HCT116 (cell line): ENCODE measurements at regions not wholly inside any gene's neighbourhood (a gene's known extent, or its start where the extent isn't known, plus 50 kb on each side); places are given as distances from the start of the nearest gene placed in this dataset.

ENCODE experiments used
- ATAC-seq: fragments of 200-7000 bp; cut with Tn5 transposase; 2 replicates; pipeline ENCODE4 v1.9.1; 2020; ENCODE audit warnings: mild to moderate bottlenecking, moderate library complexity
- BruUV-seq: library from RNA; stranded (reverse); fragments of 400-500 nt; replicated peaks from 2 replicates; lab custom pipeline; 2021; lab: Mats Ljungman, UMichigan
- CTCF ChIA-PET: fragments of 300-600 bp; sonication (Branson Sonifier 250); formaldehyde crosslinking; loops from one replicate; lab custom pipeline; 2021; ENCODE audit warnings: antibody characterized with exemption; lab: Charles Lee
- POLR2A ChIA-PET: fragments of 300-600, 350-600 bp; sonication (Branson Sonifier 250); formaldehyde crosslinking; loops from one replicate; lab custom pipeline; 2021; ENCODE audit warnings: antibody characterized with exemption; lab: Charles Lee
- RAD21 ChIA-PET, 2 experiments: fragments of 300-600 bp; sonication (Branson Sonifier 250); formaldehyde crosslinking; loops; one replicate each; lab custom pipeline; 2023; ENCODE audit warnings: low total read pairs in 2 of 2; ENCODE audit not compliant: uncharacterized antibody in 2 of 2, unreplicated experiment in 2 of 2, low non-redundant PET in 1 of 2; lab: Charles Lee
- DNase-seq: peaks from one replicate; pipeline ENCODE4 v3.0.0-alpha.2; 2010; ENCODE audit warnings: low read depth, low spot score
- H2AFZ ChIP-seq: fragments of 200-600 bp; shearing (Covaris generic), sonication (generic); 2 replicates; pipeline ENCODE4 v1.6.1; 2017; ENCODE audit warnings: low read depth, mixed run types, mixed read lengths, antibody characterized with exemption, low read length; ENCODE audit not compliant: poor library complexity, severe bottlenecking
- H3K27ac ChIP-seq: 2 replicates; pipeline ENCODE4 v1.5.1; 2012; ENCODE audit warnings: low read depth, low read length
- H3K27me3 ChIP-seq: fragments of 200-600 bp; sonication (generic); 2 replicates; pipeline ENCODE4 v1.6.1; 2016; ENCODE audit warnings: mixed run types, low read length, mixed read lengths; ENCODE audit not compliant: insufficient read depth
- H3K36me3 ChIP-seq, 2 experiments: fragments of 200-500 bp in 1 of 2; fragments of 200-600 bp in 1 of 2; sonication (Bioruptor generic) in 1 of 2; sonication (generic) in 1 of 2; 2 replicates each; pipeline versions ENCODE4 v1.5.1 to v1.6.1; 2014 to 2016; ENCODE audit warnings: low read length in 2 of 2, inconsistent platforms in 1 of 2, mixed read lengths in 1 of 2, mixed run types in 1 of 2; ENCODE audit not compliant: insufficient read depth in 2 of 2, control insufficient read depth in 1 of 2
- H3K4me1 ChIP-seq, 2 experiments: fragments of 200-600 bp in 1 of 2; sonication (generic) in 1 of 2; 2 replicates each; pipeline versions ENCODE4 v1.5.1 to v1.6.1; 2012 to 2017; ENCODE audit warnings: low read length in 2 of 2, inconsistent platforms in 1 of 2, mild to moderate bottlenecking in 1 of 2, mixed read lengths in 1 of 2, mixed run types in 1 of 2, moderate library complexity in 1 of 2; ENCODE audit not compliant: insufficient read depth in 2 of 2, control insufficient read depth in 1 of 2
- H3K4me2 ChIP-seq: fragments of 200-600 bp; sonication (generic); 2 replicates; pipeline ENCODE4 v1.6.1; 2017; ENCODE audit warnings: mixed run types, low read length, mixed read lengths
- H3K4me3 ChIP-seq, 2 experiments: fragments of 200-600 bp in 1 of 2; sonication (generic) in 1 of 2; replicated peaks in 1 of 2; 2 replicates each; pipeline ENCODE4 v1.5.1; 2011 to 2016; ENCODE audit warnings: low read length in 2 of 2, control low read depth in 1 of 2, low read depth in 1 of 2, mild to moderate bottlenecking in 1 of 2, mixed read lengths in 1 of 2, mixed run types in 1 of 2
- H3K79me2 ChIP-seq: fragments of 200-600 bp; sonication (generic); 2 replicates; pipeline ENCODE4 v1.6.1; 2017; ENCODE audit warnings: mild to moderate bottlenecking, mixed run types, low read length, moderate library complexity, mixed read lengths; ENCODE audit not compliant: insufficient read depth
- H3K9ac ChIP-seq: fragments of 200-600 bp; sonication (generic); 2 replicates; pipeline ENCODE4 v1.6.1; 2016; ENCODE audit warnings: low read length, mixed read lengths
- H3K9me2 ChIP-seq: fragments of 200-600 bp; sonication (generic), shearing (Covaris generic); 2 replicates; pipeline ENCODE4 v1.6.1; 2017; ENCODE audit warnings: mixed run types, mild to moderate bottlenecking, moderate library complexity; ENCODE audit not compliant: insufficient read depth
- H3K9me3 ChIP-seq, 2 experiments: fragments of 200-500 bp in 1 of 2; fragments of 200-600 bp in 1 of 2; sonication (Bioruptor generic) in 1 of 2; sonication (generic) in 1 of 2; 2 replicates each; pipeline ENCODE4 v1.6.1; 2014 to 2017; ENCODE audit warnings: low read length in 2 of 2, mixed read lengths in 2 of 2, inconsistent platforms in 1 of 2, low read depth in 1 of 2, mild to moderate bottlenecking in 1 of 2, mixed run types in 1 of 2, moderate library complexity in 1 of 2; ENCODE audit not compliant: control insufficient read depth in 1 of 2, insufficient read depth in 1 of 2
- H4K20me1 ChIP-seq: fragments of 200-600 bp; sonication (generic), shearing (Covaris generic); 2 replicates; pipeline ENCODE4 v1.6.1; 2017; ENCODE audit warnings: mixed run types, mild to moderate bottlenecking, moderate library complexity; ENCODE audit not compliant: insufficient read depth
- CEBPB ChIP-seq: IDR thresholded peaks from 2 replicates; pipeline ENCODE4 v1.6.1; 2012; ENCODE audit warnings: low read depth
- JUND ChIP-seq: IDR thresholded peaks from 2 replicates; pipeline ENCODE4 v1.6.1; 2012
- REST ChIP-seq: IDR thresholded peaks from 2 replicates; pipeline ENCODE4 v1.6.1; 2012; ENCODE audit warnings: low read depth
- TCF7L2 ChIP-seq: IDR thresholded peaks from 2 replicates; pipeline ENCODE4 v1.7.0; 2011; ENCODE audit warnings: borderline replicate concordance, inconsistent platforms; ENCODE audit not compliant: insufficient read depth, insufficient read length; ENCODE audit errors: extremely low read depth
- YY1 ChIP-seq: IDR thresholded peaks from 2 replicates; pipeline ENCODE4 v1.6.1; 2011; ENCODE audit warnings: low read length, low read depth, moderate library complexity, mild to moderate bottlenecking; ENCODE audit not compliant: insufficient replicate concordance; ENCODE audit errors: extremely low read depth
- ZNF274 ChIP-seq: fragments of 200-500 bp; sonication (Bioruptor generic); IDR thresholded peaks from 2 replicates; pipeline ENCODE4 v1.6.1; 2014; ENCODE audit warnings: mild to moderate bottlenecking, low read depth, low read length, inconsistent platforms
- intact Hi-C: fragments of 100-400 bp; cut with micrococcal nuclease; formaldehyde crosslinking; loops from 2 replicates; pipeline ENCODE4 v1.10.0; 2022
- TF ChIP-seq, protein P1 (sequence below), 3 experiments: fragments of 200-600 bp in 1 of 3; sonication (generic) in 1 of 3; IDR thresholded peaks in 2 of 3; conservative IDR thresholded peaks in 1 of 3; 2 replicates each; pipeline ENCODE4 v1.5.1; 2012 to 2017; ENCODE audit warnings: low read depth in 2 of 3, low read length in 2 of 3, antibody characterized with exemption in 1 of 3, borderline replicate concordance in 1 of 3, control low read depth in 1 of 3, mild to moderate bottlenecking in 1 of 3, mixed read lengths in 1 of 3, mixed run types in 1 of 3, moderate library complexity in 1 of 3; ENCODE audit not compliant: insufficient read depth in 1 of 3
- TF ChIP-seq, protein P2 (sequence below): IDR thresholded peaks from 2 replicates; pipeline ENCODE4 v1.6.1; 2012

GRCh38 chrX:37918703-37919102 is 71.3 kb upstream of the DYNLT3 start:
- TF ChIP-seq REST: no peak
- TF ChIP-seq CEBPB: no peak
- no peak for TF ChIP-seq TCF7L2
- no peak for TF ChIP-seq JUND
- no peak for TF ChIP-seq ZNF274
- TF ChIP-seq, protein P1, sequence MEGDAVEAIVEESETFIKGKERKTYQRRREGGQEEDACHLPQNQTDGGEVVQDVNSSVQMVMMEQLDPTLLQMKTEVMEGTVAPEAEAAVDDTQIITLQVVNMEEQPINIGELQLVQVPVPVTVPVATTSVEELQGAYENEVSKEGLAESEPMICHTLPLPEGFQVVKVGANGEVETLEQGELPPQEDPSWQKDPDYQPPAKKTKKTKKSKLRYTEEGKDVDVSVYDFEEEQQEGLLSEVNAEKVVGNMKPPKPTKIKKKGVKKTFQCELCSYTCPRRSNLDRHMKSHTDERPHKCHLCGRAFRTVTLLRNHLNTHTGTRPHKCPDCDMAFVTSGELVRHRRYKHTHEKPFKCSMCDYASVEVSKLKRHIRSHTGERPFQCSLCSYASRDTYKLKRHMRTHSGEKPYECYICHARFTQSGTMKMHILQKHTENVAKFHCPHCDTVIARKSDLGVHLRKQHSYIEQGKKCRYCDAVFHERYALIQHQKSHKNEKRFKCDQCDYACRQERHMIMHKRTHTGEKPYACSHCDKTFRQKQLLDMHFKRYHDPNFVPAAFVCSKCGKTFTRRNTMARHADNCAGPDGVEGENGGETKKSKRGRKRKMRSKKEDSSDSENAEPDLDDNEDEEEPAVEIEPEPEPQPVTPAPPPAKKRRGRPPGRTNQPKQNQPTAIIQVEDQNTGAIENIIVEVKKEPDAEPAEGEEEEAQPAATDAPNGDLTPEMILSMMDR (IDR thresholded peaks at IDR 0.05 in 2 of 3, conservative IDR thresholded peaks at IDR 0.05 in 1 of 3; ENCODE audit: borderline replicate concordance in 1 of 3, insufficient read depth in 1 of 3, low read depth in 2 of 3, low read length in 2 of 3): no peak
- no peak for TF ChIP-seq YY1
- TF ChIP-seq, protein P2, sequence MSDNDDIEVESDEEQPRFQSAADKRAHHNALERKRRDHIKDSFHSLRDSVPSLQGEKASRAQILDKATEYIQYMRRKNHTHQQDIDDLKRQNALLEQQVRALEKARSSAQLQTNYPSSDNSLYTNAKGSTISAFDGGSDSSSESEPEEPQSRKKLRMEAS: no peak
- ChIA-PET RAD21 (no interaction called here), POLR2A (no interaction called here), CTCF (no interaction called here)
- BruUV-seq: no TSS peak
- DNase-seq (no peak), ATAC-seq (no peak)
- Histone ChIP-seq H3K79me2 (no peaks in the 10 kb centered on the region), H3K9ac (no peak overlapping the region), H3K36me3 (no peaks in the 10 kb centered on the region), H3K27ac (no peak overlapping the region), H3K9me3 (no peaks in the 10 kb centered on the region), H3K27me3 (no peaks in the 10 kb centered on the region), H4K20me1 (no peaks in the 10 kb centered on the region), H3K4me1 (peaks cover 0 to 9% of the 10 kb centered on the region in 2 experiments; a peak in 1 of 4 replicates), H3K4me3 (no peak overlapping the region), H2AFZ (no peak overlapping the region), H3K9me2 (no peaks in the 10 kb centered on the region), H3K4me2 (no peak overlapping the region)
- intact Hi-C loops: no loop called here
